Endothelial cell of umbilical vein (primary cell): ENCODE measurements at regions not wholly inside any gene's neighbourhood (a gene's known extent, or its start where the extent isn't known, plus 50 kb on each side); places are given as distances from the start of the nearest gene placed in this dataset.

Source experiments
- BruUV-seq: library from RNA; stranded (reverse); fragments of 400-500 nt; replicated peaks from 2 replicates; lab custom pipeline; 2021; lab: Mats Ljungman, UMichigan
- CTCF ChIA-PET: fragments of 300-600, 350-600 bp; sonication (Branson Sonifier 250); formaldehyde crosslinking; loops from one replicate; lab custom pipeline; 2021; ENCODE audit warnings: antibody characterized with exemption, inconsistent platforms; lab: Charles Lee
- POLR2A ChIA-PET: fragments of 300-600, 350-600 bp; sonication (Branson Sonifier 250); formaldehyde crosslinking; loops from one replicate; lab custom pipeline; 2021; ENCODE audit warnings: antibody characterized with exemption, inconsistent platforms; lab: Charles Lee
- DNase-seq: peaks from one replicate; pipeline ENCODE4 v3.0.0-alpha.2; 2011; ENCODE audit warnings: low read depth, low spot score
- FAIRE-seq: peaks from 2 replicates; lab custom pipeline; 2011; peaks lifted over from hg19 to GRCh38; lab: Jason Lieb, UNC
- H2AFZ ChIP-seq: 2 replicates; pipeline ENCODE4 v1.6.0; 2012; ENCODE audit warnings: low read depth, low read length, control low read depth, inconsistent platforms
- H3K27ac ChIP-seq: 2 replicates; pipeline ENCODE4 v1.5.1; 2011; ENCODE audit warnings: low read depth, mild to moderate bottlenecking, control low read depth, low read length, moderate library complexity; ENCODE audit not compliant: insufficient read depth
- H3K27me3 ChIP-seq, 2 experiments: 2 replicates each; pipeline versions ENCODE4 v1.6.0 to v1.6.1; 2011; ENCODE audit warnings: low read length in 2 of 2, mixed read lengths in 1 of 2; ENCODE audit not compliant: control insufficient read depth in 2 of 2, insufficient read depth in 2 of 2
- H3K36me3 ChIP-seq, 2 experiments: 2 replicates in 1 of 2; 3 replicates in 1 of 2; pipeline ENCODE4 v1.5.1; 2011; ENCODE audit warnings: low read length in 2 of 2, mild to moderate bottlenecking in 1 of 2, moderate library complexity in 1 of 2; ENCODE audit not compliant: control insufficient read depth in 2 of 2, insufficient read depth in 2 of 2; ENCODE audit errors: extremely low read depth in 1 of 2
- H3K4me1 ChIP-seq: 3 replicates; pipeline ENCODE4 v1.5.1; 2011; ENCODE audit warnings: mild to moderate bottlenecking, low read length; ENCODE audit not compliant: control insufficient read depth, insufficient read depth; ENCODE audit errors: extremely low read depth
- H3K4me2 ChIP-seq: 2 replicates; pipeline ENCODE4 v1.6.1; 2011; ENCODE audit warnings: low read length, control low read depth, mixed read lengths; ENCODE audit not compliant: insufficient read depth
- H3K4me3 ChIP-seq, 3 experiments: fragments of 200-600 bp in 1 of 3; sonication (generic), shearing (Covaris generic) in 1 of 3; replicated peaks in 1 of 3; 2 replicates each; pipeline ENCODE4 v1.5.1; 2011 to 2016; ENCODE audit warnings: control low read depth in 3 of 3, low read length in 3 of 3, mild to moderate bottlenecking in 2 of 3, inconsistent platforms in 1 of 3, low read depth in 1 of 3, moderate library complexity in 1 of 3; ENCODE audit not compliant: insufficient read depth in 1 of 3
- H3K79me2 ChIP-seq: 2 replicates; pipeline ENCODE4 v1.6.0; 2012; ENCODE audit warnings: low read length, inconsistent platforms; ENCODE audit not compliant: control insufficient read depth, insufficient read depth
- H3K9ac ChIP-seq: replicated peaks from 2 replicates; pipeline ENCODE3; 2011; ENCODE audit warnings: low read length, control low read depth; ENCODE audit not compliant: insufficient read depth; ENCODE audit errors: extremely low read depth
- H3K9me1 ChIP-seq: replicated peaks from 3 replicates; pipeline ENCODE4 v1.6.0; 2011; ENCODE audit warnings: mild to moderate bottlenecking, low read length; ENCODE audit not compliant: control insufficient read depth, insufficient read depth; ENCODE audit errors: extremely low read depth
- H3K9me3 ChIP-seq: replicated peaks from 2 replicates; pipeline ENCODE4 v1.5.1; 2012; ENCODE audit warnings: low read length, inconsistent platforms; ENCODE audit not compliant: control insufficient read depth, insufficient read depth
- H4K20me1 ChIP-seq: replicated peaks from 2 replicates; pipeline ENCODE3; 2011; ENCODE audit warnings: mild to moderate bottlenecking, low read length; ENCODE audit not compliant: control insufficient read depth, insufficient read depth; ENCODE audit errors: extremely low read depth
- CTCF ChIP-seq, 2 donors: IDR thresholded peaks; 1 replicate in 1 of 2; 2 replicates in 1 of 2; pipeline ENCODE4 v1.5.1; 2011; ENCODE audit warnings: low read length in 2 of 2, mild to moderate bottlenecking in 2 of 2, moderate library complexity in 2 of 2, control low read depth in 1 of 2, inconsistent platforms in 1 of 2, low read depth in 1 of 2; ENCODE audit not compliant: insufficient read depth in 1 of 2; ENCODE audit errors: extremely low read depth in 1 of 2
- FOS ChIP-seq: IDR thresholded peaks from 2 replicates; pipeline ENCODE4 v1.6.1; 2011; ENCODE audit warnings: mild to moderate bottlenecking, low read length, moderate library complexity, borderline replicate concordance; ENCODE audit not compliant: insufficient read depth
- GATA2 ChIP-seq: IDR thresholded peaks from 2 replicates; pipeline ENCODE4 v1.7.0; 2011; ENCODE audit warnings: low read depth, mild to moderate bottlenecking, moderate library complexity, mixed read lengths, low read length; ENCODE audit not compliant: insufficient read length, insufficient read depth
- JUN ChIP-seq: IDR thresholded peaks from 2 replicates; pipeline ENCODE4 v1.6.1; 2011; ENCODE audit warnings: borderline replicate concordance, low read depth; ENCODE audit not compliant: insufficient read length, insufficient read depth
- MYC ChIP-seq: IDR thresholded peaks from one replicate; pipeline ENCODE4 v1.6.1; 2011; ENCODE audit warnings: mild to moderate bottlenecking, low read depth, low read length
- POLR2A ChIP-seq: IDR thresholded peaks from 2 replicates; pipeline ENCODE4 v1.6.1; 2012; ENCODE audit warnings: low read depth, mild to moderate bottlenecking, control low read depth, low read length
- POLR2AphosphoS5 ChIP-seq: IDR thresholded peaks from 2 replicates; pipeline ENCODE4 v1.6.1; 2012; ENCODE audit warnings: low read depth, mild to moderate bottlenecking, control low read depth, low read length, moderate library complexity; ENCODE audit not compliant: insufficient read depth
- dilution Hi-C: fragments of 300-500 bp; cut with MboI; formaldehyde crosslinking; loops from one replicate; pipeline ENCODE4 v1.15.0; 2019; ENCODE audit warnings: low sequenced_read_pairs; ENCODE audit not compliant: extremely low pct_ligation_motif_present
- intact Hi-C: fragments of 100-400 bp; cut with micrococcal nuclease; formaldehyde crosslinking; loops from one replicate; pipeline ENCODE4 v1.10.0; 2022
- TF ChIP-seq, protein P1 (sequence below): IDR thresholded peaks from 2 replicates; pipeline ENCODE4 v1.6.1; 2011; ENCODE audit not compliant: insufficient read depth, insufficient read length

DNA sequence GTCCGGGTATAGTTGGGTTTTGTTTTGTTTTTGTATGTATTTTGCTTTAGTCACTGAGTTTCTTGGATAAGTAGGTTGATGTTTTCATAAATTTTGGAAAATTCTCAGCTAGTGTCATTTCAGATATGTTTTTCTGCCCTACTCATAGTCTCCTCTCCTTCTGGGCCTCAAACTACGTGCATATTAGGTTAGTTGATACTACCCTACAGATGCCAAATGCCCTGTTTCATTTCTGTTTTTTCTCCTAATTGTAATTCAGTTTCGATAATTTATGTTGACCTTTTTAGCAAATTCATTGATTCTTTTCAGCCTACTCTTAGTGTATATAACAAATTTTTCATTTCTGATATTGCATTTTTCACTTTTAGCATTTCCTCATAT, 268.6 kb upstream of the RGS18 start:
- H3K79me2 ChIP-seq: no peaks in the 10 kb centered on the region
- no peak overlapping the region for H3K27ac ChIP-seq
- no peaks in the 10 kb centered on the region for H3K4me1 ChIP-seq
- POLR2A ChIA-PET: no interaction called here
- no peaks in the 10 kb centered on the region for H3K9me3 ChIP-seq
- no peak for DNase-seq
- no peaks in the 10 kb centered on the region for H3K9me1 ChIP-seq
- H4K20me1 ChIP-seq: no peaks in the 10 kb centered on the region
- intact Hi-C loops: loop anchor here (10.0 kb wide), 1 partner anchor 425 kb away; the partner anchor contains the start of gene RGS21
- BruUV-seq: no TSS peak
- H3K4me3 ChIP-seq: no peak overlapping the region
- H3K4me2 ChIP-seq: no peak overlapping the region
- no peaks in the 10 kb centered on the region for H3K27me3 ChIP-seq
- TF ChIP-seq, protein P1, sequence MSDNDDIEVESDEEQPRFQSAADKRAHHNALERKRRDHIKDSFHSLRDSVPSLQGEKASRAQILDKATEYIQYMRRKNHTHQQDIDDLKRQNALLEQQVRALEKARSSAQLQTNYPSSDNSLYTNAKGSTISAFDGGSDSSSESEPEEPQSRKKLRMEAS: no peak
- no peak for TF ChIP-seq POLR2AphosphoS5
- TF ChIP-seq JUN: no peak
- TF ChIP-seq MYC: no peak
- no peak for TF ChIP-seq POLR2A
- TF ChIP-seq FOS: no peak
- no peaks in the 10 kb centered on the region for H3K36me3 ChIP-seq
- peak overlapping the region; percentile 30 for H2AFZ ChIP-seq
- dilution Hi-C loops: no loop called here
- FAIRE-seq: no peak
- CTCF ChIA-PET: no interaction called here
- no peak overlapping the region for H3K9ac ChIP-seq

GRCh38 chr1:191890433-191891088, 267.7 kb upstream of the RGS18 start:
- Histone ChIP-seq H3K79me2 (no peaks in the 10 kb centered on the region), H3K4me3 (no peak overlapping the region), H4K20me1 (no peaks in the 10 kb centered on the region), H3K27me3 (no peaks in the 10 kb centered on the region), H3K9me1 (no peaks in the 10 kb centered on the region), H2AFZ (no peak overlapping the region), H3K27ac (no peak overlapping the region), H3K4me1 (no peaks in the 10 kb centered on the region), H3K4me2 (no peak overlapping the region), H3K36me3 (no peaks in the 10 kb centered on the region), H3K9me3 (no peaks in the 10 kb centered on the region), H3K9ac (no peak overlapping the region)
- BruUV-seq: no TSS peak
- POLR2A ChIA-PET: interaction anchor here (0.7 kb wide), 1 partner anchor 1040 kb away, joined by 5 read pairs; no protein-coding TSS in a partner anchor
- no peak for TF ChIP-seq CTCF (IDR thresholded peaks at IDR 0.05; ENCODE audit: extremely low read depth in 1 of 2, insufficient read depth in 1 of 2, low read depth in 1 of 2, low read length in 2 of 2)
- no peak for TF ChIP-seq MYC
- no peak for TF ChIP-seq JUN
- no peak for TF ChIP-seq GATA2
- DNase-seq (no peak), FAIRE-seq (no peak)
- intact Hi-C loops: loop anchor here (10.0 kb wide), 1 partner anchor 424 kb away; the partner anchor contains the start of gene RGS21
- dilution Hi-C loops: no loop called here
- CTCF ChIA-PET: interaction anchor here (0.9 to 1.0 kb wide), 2 partner anchors 13 to 29 kb away, joined by 3 read pairs; no protein-coding TSS in a partner anchor
